ENCODE measurements at regions not wholly inside any gene's neighbourhood (a gene's known extent, or its start where the extent isn't known, plus 50 kb on each side); places are given as distances from the start of the nearest gene placed in this dataset.

DNA sequence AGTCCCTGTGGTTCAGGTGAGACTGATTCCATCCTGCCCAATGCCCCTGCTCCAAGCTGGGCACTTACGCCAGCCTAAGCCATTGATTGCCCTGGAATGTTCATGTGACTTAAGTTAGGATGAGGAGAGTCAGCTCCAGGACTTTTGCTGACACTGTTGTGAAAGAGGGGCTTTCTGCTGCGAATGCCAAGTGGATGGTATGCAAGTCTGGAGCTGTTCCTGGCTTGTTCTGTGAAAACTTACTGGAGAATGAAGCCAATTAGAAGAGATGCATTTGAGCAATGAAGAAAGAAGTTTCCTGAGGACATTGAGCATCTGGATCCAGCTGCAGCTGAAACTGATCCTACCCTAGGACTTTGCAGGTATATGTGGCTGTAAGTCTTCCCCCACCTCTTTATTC, 61.2 kb upstream of the ZFR start:
- H3K27ac Mint-ChIP-seq (ENCODE audit: unreplicated experiment), result no peak overlapping the region

DNA sequence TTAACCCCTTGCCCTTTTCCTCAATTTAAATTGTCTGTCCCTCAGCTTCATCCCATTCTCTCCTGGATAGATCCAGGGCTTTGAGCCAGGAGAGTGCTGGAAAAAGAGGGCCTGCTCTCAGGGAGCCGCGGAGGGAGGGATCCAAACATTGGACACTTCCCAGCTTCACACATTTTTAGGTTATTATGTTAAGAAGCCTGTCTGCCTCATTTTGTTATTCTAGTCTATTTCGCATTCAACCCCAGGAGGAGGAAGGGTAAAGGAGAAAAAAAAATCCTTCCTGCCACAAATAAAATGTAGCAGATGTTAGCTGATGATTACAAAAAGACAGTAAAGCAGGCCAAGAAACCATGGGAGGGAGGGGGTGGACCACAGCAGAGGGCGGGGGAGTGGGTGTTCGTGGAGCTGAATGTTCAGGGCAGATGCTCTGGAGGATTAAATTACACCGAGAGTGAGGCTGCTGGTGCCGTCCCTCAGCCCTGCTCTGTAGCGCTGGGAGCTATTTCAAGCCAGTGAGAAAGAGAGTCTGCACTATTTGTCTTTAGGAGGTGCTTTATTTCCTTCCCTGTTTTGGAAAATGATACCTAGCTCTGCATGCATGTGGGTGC, 60.6 kb upstream of the ZFR start:
- Mint-ChIP-seq H3K36me3 (ENCODE audit: insufficient read depth, unreplicated experiment) (no peaks in the 10 kb centered on the region), H3K27ac (ENCODE audit: unreplicated experiment) (no peak overlapping the region), H3K4me3 (ENCODE audit: unreplicated experiment) (no peak overlapping the region), H3K27me3 (ENCODE audit: insufficient read depth, unreplicated experiment) (no peaks in the 10 kb centered on the region), H3K4me1 (ENCODE audit: low read depth, unreplicated experiment) (peaks cover 19% of the 10 kb centered on the region), H3K9me3 (ENCODE audit: unreplicated experiment) (no peaks in the 10 kb centered on the region)
- no TSS peak for BruUV-seq (replicated peaks)
- intact Hi-C loops (cut with micrococcal nuclease; ENCODE audit: unreplicated experiment), result no loop called here
- H3K36me3 ChIP-seq (ENCODE audit: control insufficient read depth, insufficient read depth, low read length), result no peaks in the 10 kb centered on the region
- no peaks in the 10 kb centered on the region for H3K9me3 ChIP-seq
- H3K4me1 ChIP-seq, result peaks cover 6% of the 10 kb centered on the region
- no peaks in the 10 kb centered on the region for H3K27me3 ChIP-seq (replicated peaks; ENCODE audit: control insufficient read depth, insufficient read depth, low read length)
- ChIA-PET POLR2A (interaction anchor here (0.5 kb wide), 1 partner anchor 52 kb away, joined by 3 read pairs; no protein-coding TSS in a partner anchor), CTCF (interaction anchor here (1.1 to 2.6 kb wide), 2 partner anchors 15 to 85 kb away, joined by 6 to 9 read pairs; no protein-coding TSS in a partner anchor)
- TF ChIP-seq, protein P1, sequence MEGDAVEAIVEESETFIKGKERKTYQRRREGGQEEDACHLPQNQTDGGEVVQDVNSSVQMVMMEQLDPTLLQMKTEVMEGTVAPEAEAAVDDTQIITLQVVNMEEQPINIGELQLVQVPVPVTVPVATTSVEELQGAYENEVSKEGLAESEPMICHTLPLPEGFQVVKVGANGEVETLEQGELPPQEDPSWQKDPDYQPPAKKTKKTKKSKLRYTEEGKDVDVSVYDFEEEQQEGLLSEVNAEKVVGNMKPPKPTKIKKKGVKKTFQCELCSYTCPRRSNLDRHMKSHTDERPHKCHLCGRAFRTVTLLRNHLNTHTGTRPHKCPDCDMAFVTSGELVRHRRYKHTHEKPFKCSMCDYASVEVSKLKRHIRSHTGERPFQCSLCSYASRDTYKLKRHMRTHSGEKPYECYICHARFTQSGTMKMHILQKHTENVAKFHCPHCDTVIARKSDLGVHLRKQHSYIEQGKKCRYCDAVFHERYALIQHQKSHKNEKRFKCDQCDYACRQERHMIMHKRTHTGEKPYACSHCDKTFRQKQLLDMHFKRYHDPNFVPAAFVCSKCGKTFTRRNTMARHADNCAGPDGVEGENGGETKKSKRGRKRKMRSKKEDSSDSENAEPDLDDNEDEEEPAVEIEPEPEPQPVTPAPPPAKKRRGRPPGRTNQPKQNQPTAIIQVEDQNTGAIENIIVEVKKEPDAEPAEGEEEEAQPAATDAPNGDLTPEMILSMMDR (IDR thresholded peaks at IDR 0.05; ENCODE audit: insufficient read depth in 1 of 2, low read depth in 1 of 2, low read length in 1 of 2, severe bottlenecking in 1 of 2, unreplicated experiment in 1 of 2), result no peak
- H3K4me3 ChIP-seq (ENCODE audit: low read depth, low read length), result no peak overlapping the region
- DNase-seq, result no peak

More for the DNA sequence above, 61.2 kb upstream of the ZFR start:
- no TSS peak for BruUV-seq (replicated peaks)
- H3K4me1 ChIP-seq, result no peaks in the 10 kb centered on the region
- no peaks in the 10 kb centered on the region for H3K36me3 ChIP-seq (ENCODE audit: control insufficient read depth, insufficient read depth, low read length)
- no peaks in the 10 kb centered on the region for H3K9me3 ChIP-seq
- no peak overlapping the region for H3K4me3 ChIP-seq (ENCODE audit: low read depth, low read length)
- no peaks in the 10 kb centered on the region for H3K9me3 Mint-ChIP-seq (ENCODE audit: unreplicated experiment)
- H3K36me3 Mint-ChIP-seq (ENCODE audit: insufficient read depth, unreplicated experiment), result no peaks in the 10 kb centered on the region
- TF ChIP-seq, protein P1 (IDR thresholded peaks at IDR 0.05; ENCODE audit: insufficient read depth in 1 of 2, low read depth in 1 of 2, low read length in 1 of 2, severe bottlenecking in 1 of 2, unreplicated experiment in 1 of 2), result no peak
- no peaks in the 10 kb centered on the region for H3K27me3 Mint-ChIP-seq (ENCODE audit: insufficient read depth, unreplicated experiment)
- H3K27me3 ChIP-seq (replicated peaks; ENCODE audit: control insufficient read depth, insufficient read depth, low read length), result no peaks in the 10 kb centered on the region
- ChIA-PET CTCF (interaction anchor here (1.1 to 2.6 kb wide), 2 partner anchors 16 to 84 kb away, joined by 6 to 9 read pairs; no protein-coding TSS in a partner anchor), POLR2A (no interaction called here)
- H3K4me1 Mint-ChIP-seq (ENCODE audit: low read depth, unreplicated experiment), result peaks cover 12% of the 10 kb centered on the region
- no peak overlapping the region for H3K4me3 Mint-ChIP-seq (ENCODE audit: unreplicated experiment)
- no peak for DNase-seq
- intact Hi-C loops (cut with micrococcal nuclease; ENCODE audit: unreplicated experiment), result no loop called here

DNA sequence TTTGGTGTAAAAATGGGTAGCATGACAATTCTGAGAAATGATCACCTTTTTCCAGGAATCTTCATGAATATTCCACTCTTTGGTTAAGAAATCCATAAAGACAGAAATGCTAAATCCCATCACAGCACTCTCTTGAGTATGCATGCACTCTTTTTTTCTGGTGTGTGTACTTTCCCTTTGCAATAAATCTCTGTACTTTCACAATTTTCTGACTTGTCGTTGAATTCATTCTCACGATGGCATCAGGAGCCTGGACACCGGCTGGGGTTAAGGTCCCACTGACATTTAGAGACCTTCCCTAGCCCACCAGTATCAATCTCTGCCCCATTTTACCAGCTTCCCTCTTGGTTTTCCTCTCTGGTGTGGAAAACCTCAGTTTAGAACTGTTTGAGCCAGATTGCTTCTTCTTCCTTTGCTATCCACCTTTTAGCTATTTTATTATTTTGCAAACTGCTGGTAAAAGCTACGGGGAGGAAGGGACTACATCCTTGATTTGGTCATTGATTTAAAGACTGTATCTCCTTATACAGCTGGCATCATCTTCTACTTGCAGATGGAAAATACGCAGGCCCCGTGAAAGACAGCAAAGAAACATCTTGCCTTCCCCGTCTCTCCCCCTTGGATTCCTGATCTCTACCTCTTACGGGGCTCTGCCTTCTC, 59.9 kb upstream of the ZFR start:
- CTCF ChIA-PET, result interaction anchor here (2.6 kb wide), 1 partner anchor 86 kb away, joined by 9 read pairs; no protein-coding TSS in a partner anchor
- no peak for DNase-seq
- Mint-ChIP-seq H3K27me3 (ENCODE audit: insufficient read depth, unreplicated experiment) (no peaks in the 10 kb centered on the region), H3K36me3 (ENCODE audit: insufficient read depth, unreplicated experiment) (no peaks in the 10 kb centered on the region), H3K4me1 (ENCODE audit: low read depth, unreplicated experiment) (peaks cover 24% of the 10 kb centered on the region), H3K9me3 (ENCODE audit: unreplicated experiment) (no peaks in the 10 kb centered on the region), H3K4me3 (ENCODE audit: unreplicated experiment) (no peak overlapping the region), H3K27ac (ENCODE audit: unreplicated experiment) (no peak overlapping the region)
- BruUV-seq (replicated peaks), result no TSS peak
- peaks cover 12% of the 10 kb centered on the region for H3K4me1 ChIP-seq
- no peaks in the 10 kb centered on the region for H3K36me3 ChIP-seq (ENCODE audit: control insufficient read depth, insufficient read depth, low read length)
- POLR2A ChIA-PET, result interaction anchor here (0.5 kb wide), 1 partner anchor 51 kb away, joined by 3 read pairs; no protein-coding TSS in a partner anchor
- H3K4me3 ChIP-seq (ENCODE audit: low read depth, low read length), result no peak overlapping the region
- H3K9me3 ChIP-seq, result no peaks in the 10 kb centered on the region
- TF ChIP-seq, protein P1 (IDR thresholded peaks at IDR 0.05; ENCODE audit: insufficient read depth in 1 of 2, low read depth in 1 of 2, low read length in 1 of 2, severe bottlenecking in 1 of 2, unreplicated experiment in 1 of 2), result no peak
- intact Hi-C loops (cut with micrococcal nuclease; ENCODE audit: unreplicated experiment), result no loop called here
- H3K27me3 ChIP-seq (replicated peaks; ENCODE audit: control insufficient read depth, insufficient read depth, low read length), result no peaks in the 10 kb centered on the region
